ENCODE measurements at regions not wholly inside any gene's neighbourhood (a gene's known extent, or its start where the extent isn't known, plus 50 kb on each side); places are given as distances from the start of the nearest gene placed in this dataset.

- Histone ChIP-seq H4K20me1 (ENCODE audit: insufficient read depth, low read length) (no peaks in the 10 kb centered on the region), H3K4me3 (ENCODE audit: insufficient read depth, low read depth, low read length) (no peak overlapping the region), H2AFZ (ENCODE audit: low read depth, low read length) (no peak overlapping the region), H3K27me3 (ENCODE audit: insufficient read depth, low read length) (no peaks in the 10 kb centered on the region), H3K9ac (ENCODE audit: low read length) (no peak overlapping the region), H3K4me1 (ENCODE audit: insufficient read depth, low read length) (no peaks in the 10 kb centered on the region), H3K27ac (ENCODE audit: low read depth, low read length) (no peak overlapping the region), H3K79me2 (ENCODE audit: insufficient read depth, low read length) (no peaks in the 10 kb centered on the region), H3K36me3 (ENCODE audit: insufficient read depth, low read length) (no peaks in the 10 kb centered on the region), H3K9me3 (ENCODE audit: insufficient read depth, low read depth, low read length) (no peaks in the 10 kb centered on the region), H3K4me2 (ENCODE audit: low read length) (no peak overlapping the region)
- Mint-ChIP-seq H3K4me3 (ENCODE audit: unreplicated experiment) (no peak overlapping the region), H3K27ac (ENCODE audit: unreplicated experiment) (no peak overlapping the region), H3K36me3 (ENCODE audit: low read depth, unreplicated experiment) (no peaks in the 10 kb centered on the region), H3K4me1 (ENCODE audit: low read depth, unreplicated experiment) (peaks cover 10% of the 10 kb centered on the region), H3K27me3 (ENCODE audit: low read depth, unreplicated experiment) (no peaks in the 10 kb centered on the region), H3K9me3 (ENCODE audit: unreplicated experiment) (no peaks in the 10 kb centered on the region)
- TF ChIP-seq CTCF (IDR thresholded peaks at IDR 0.05; ENCODE audit: insufficient read depth, low read depth, low read length), result no peak
- no peak for TF ChIP-seq EZH2 (IDR thresholded peaks at IDR 0.05; ENCODE audit: insufficient read depth, low read length)
- FAIRE-seq, result no peak
- DNase-seq (ENCODE audit: low read depth), result no peak
Measured at GRCh38 chr5:103394676-103395075, 136.1 kb downstream of the MACIR start.

GRCh38 chr5:103393101-103393754, 134.7 kb downstream of the MACIR start:
- no peak overlapping the region for H3K9ac ChIP-seq (ENCODE audit: low read length)

More at GRCh38 chr5:103393101-103393754, 134.7 kb downstream of the MACIR start:
- H3K4me1 ChIP-seq (ENCODE audit: insufficient read depth, low read length), result no peaks in the 10 kb centered on the region
- H2AFZ ChIP-seq (ENCODE audit: low read depth, low read length), result no peak overlapping the region
- H3K36me3 Mint-ChIP-seq (ENCODE audit: low read depth, unreplicated experiment), result no peaks in the 10 kb centered on the region
- no peak overlapping the region for H3K4me3 Mint-ChIP-seq (ENCODE audit: unreplicated experiment)
- H3K27ac ChIP-seq (ENCODE audit: low read depth, low read length), result no peak overlapping the region
- no peak overlapping the region for H3K4me2 ChIP-seq (ENCODE audit: low read length)
- H3K27ac Mint-ChIP-seq (ENCODE audit: unreplicated experiment), result no peak overlapping the region
- H3K27me3 ChIP-seq (ENCODE audit: insufficient read depth, low read length), result no peaks in the 10 kb centered on the region
- no peaks in the 10 kb centered on the region for H3K27me3 Mint-ChIP-seq (ENCODE audit: low read depth, unreplicated experiment)
- H3K9me3 Mint-ChIP-seq (ENCODE audit: unreplicated experiment), result no peaks in the 10 kb centered on the region
- no peaks in the 10 kb centered on the region for H3K9me3 ChIP-seq (ENCODE audit: insufficient read depth, low read depth, low read length)
- peaks cover 6% of the 10 kb centered on the region for H3K4me1 Mint-ChIP-seq (ENCODE audit: low read depth, unreplicated experiment)
- no peaks in the 10 kb centered on the region for H3K79me2 ChIP-seq (ENCODE audit: insufficient read depth, low read length)
- TF ChIP-seq EZH2 (IDR thresholded peaks at IDR 0.05; ENCODE audit: insufficient read depth, low read length), result no peak
- no peak for TF ChIP-seq CTCF (IDR thresholded peaks at IDR 0.05; ENCODE audit: insufficient read depth, low read depth, low read length)
- DNase-seq (ENCODE audit: low read depth), result peak; percentile 15
- FAIRE-seq, result peak; percentile 78
- H3K36me3 ChIP-seq (ENCODE audit: insufficient read depth, low read length), result no peaks in the 10 kb centered on the region
- no peaks in the 10 kb centered on the region for H4K20me1 ChIP-seq (ENCODE audit: insufficient read depth, low read length)
- H3K4me3 ChIP-seq (ENCODE audit: insufficient read depth, low read depth, low read length), result no peak overlapping the region

All from astrocyte (in vitro differentiated cells and primary cell).